ENCODE measurements at regions not wholly inside any gene's neighbourhood (a gene's known extent, or its start where the extent isn't known, plus 50 kb on each side); places are given as distances from the start of the nearest gene placed in this dataset.
A peak's percentile ranks its signal among the peaks of the same experiment; 100 is the strongest.

- no peaks in the 10 kb centered on the region for H3K27me3 ChIP-seq (ENCODE audit: insufficient read depth, low read depth, low read length)
- no peaks in the 10 kb centered on the region for H4K20me1 ChIP-seq (ENCODE audit: insufficient read depth)
- H3K4me3 ChIP-seq (ENCODE audit: low read length), result no peak overlapping the region
- H3K4me2 ChIP-seq (ENCODE audit: low read length), result no peak overlapping the region
- no peak overlapping the region for H3K9ac ChIP-seq (ENCODE audit: low read length)
- H3K79me2 ChIP-seq (replicated peaks; ENCODE audit: insufficient read depth, low read length), result no peaks in the 10 kb centered on the region
- no peaks in the 10 kb centered on the region for H3K36me3 ChIP-seq (ENCODE audit: insufficient read depth, low read length)
- TF ChIP-seq REST (IDR thresholded peaks at IDR 0.05; ENCODE audit: borderline replicate concordance), result no peak
- no peak for TF ChIP-seq CTCF (IDR thresholded peaks at IDR 0.05; ENCODE audit: poor library complexity, severe bottlenecking)
- no peak for TF ChIP-seq EP300 (conservative IDR thresholded peaks at IDR 0.05; ENCODE audit: poor library complexity, severe bottlenecking)
- no peak for TF ChIP-seq TAF1 (IDR thresholded peaks at IDR 0.05; ENCODE audit: low read depth)
- no peak for TF ChIP-seq MXI1 (conservative IDR thresholded peaks at IDR 0.05; ENCODE audit: poor library complexity, severe bottlenecking)
- no peak for TF ChIP-seq POLR2AphosphoS5 (IDR thresholded peaks at IDR 0.05)
- TF ChIP-seq RAD21 (conservative IDR thresholded peaks at IDR 0.05), result no peak
- TF ChIP-seq EZH2 (IDR thresholded peaks at IDR 0.05; ENCODE audit: borderline replicate concordance, insufficient read depth, low read length, poor library complexity, severe bottlenecking), result no peak
- no peak for TF ChIP-seq SMC3 (conservative IDR thresholded peaks at IDR 0.05; ENCODE audit: poor library complexity)
- H3K9me2 ChIP-seq (ENCODE audit: insufficient read depth, low read length), result no peaks in the 10 kb centered on the region
- peaks cover 3% of the 10 kb centered on the region for H3F3A ChIP-seq (ENCODE audit: insufficient read depth, low read length, poor library complexity, severe bottlenecking)
- H3K9me3 ChIP-seq (ENCODE audit: low read length), result no peaks in the 10 kb centered on the region
- H2AFZ ChIP-seq (ENCODE audit: low read depth, low read length), result no peak overlapping the region
- peak overlapping the region; percentile 73 for H3K27ac ChIP-seq (ENCODE audit: low read length)
Observed at GRCh38 chr3:16801223-16801622, 83.5 kb upstream of the PLCL2 start.

- H3K27ac ChIP-seq (ENCODE audit: low read length), result peak overlapping the region; percentile 73
- H3K9me2 ChIP-seq (ENCODE audit: insufficient read depth, low read length), result no peaks in the 10 kb centered on the region
- no peaks in the 10 kb centered on the region for H3K36me3 ChIP-seq (ENCODE audit: insufficient read depth, low read length)
- no peaks in the 10 kb centered on the region for H4K20me1 ChIP-seq (ENCODE audit: insufficient read depth)
- peak overlapping the region; percentile 49 for H2AFZ ChIP-seq (ENCODE audit: low read depth, low read length)
- H3K9me3 ChIP-seq (ENCODE audit: low read length), result no peaks in the 10 kb centered on the region
- H3K9ac ChIP-seq (ENCODE audit: low read length), result peak overlapping the region; percentile 33
- peaks cover 3% of the 10 kb centered on the region for H3F3A ChIP-seq (ENCODE audit: insufficient read depth, low read length, poor library complexity, severe bottlenecking)
- H3K79me2 ChIP-seq (replicated peaks; ENCODE audit: insufficient read depth, low read length), result no peaks in the 10 kb centered on the region
- H3K4me2 ChIP-seq (ENCODE audit: low read length), result peak overlapping the region; percentile 15
- TF ChIP-seq POLR2AphosphoS5 (IDR thresholded peaks at IDR 0.05), result no peak
- no peak for TF ChIP-seq EP300 (conservative IDR thresholded peaks at IDR 0.05; ENCODE audit: poor library complexity, severe bottlenecking)
- TF ChIP-seq TAF1 (IDR thresholded peaks at IDR 0.05; ENCODE audit: low read depth), result no peak
- TF ChIP-seq MXI1 (conservative IDR thresholded peaks at IDR 0.05; ENCODE audit: poor library complexity, severe bottlenecking), result no peak
- no peak for TF ChIP-seq CTCF (IDR thresholded peaks at IDR 0.05; ENCODE audit: poor library complexity, severe bottlenecking)
- TF ChIP-seq REST (IDR thresholded peaks at IDR 0.05; ENCODE audit: borderline replicate concordance), result no peak
- H3K4me3 ChIP-seq (ENCODE audit: low read length), result peak overlapping the region; percentile 6
- H3K27me3 ChIP-seq (ENCODE audit: insufficient read depth, low read depth, low read length), result no peaks in the 10 kb centered on the region
Observed at GRCh38 chr3:16801698-16802097, 83.1 kb upstream of the PLCL2 start.
